Cortex of kidney (tissue), 1 donor: ENCODE measurements at regions not wholly inside any gene's neighbourhood (a gene's known extent, or its start where the extent isn't known, plus 50 kb on each side); places are given as distances from the start of the nearest gene placed in this dataset.
"Not testable (repeated sequence)": the region's sequence is repeated elsewhere in the genome, so short reads cannot be mapped to it uniquely, and the experiment has no call there.

Source experiments
- DNase-seq: peaks from one replicate; lab custom pipeline; 2025; lab: John Stamatoyannopoulos, UW

- not testable (repeated sequence) for DNase-seq
These were observed 619.3 kb downstream of the TMEM121 start for GRCh38 chr14:106145731-106146130.

GRCh38 chr14:106153362-106153955 is 627.1 kb downstream of the TMEM121 start:
- not testable (repeated sequence) for DNase-seq

- no peak for DNase-seq
These were observed 636.9 kb downstream of the TMEM121 start for GRCh38 chr14:106163316-106163715.

GRCh38 chr14:106163812-106164211 is 637.4 kb downstream of the TMEM121 start:
- DNase-seq, result not testable (repeated sequence)

GRCh38 chr14:106166232-106166631 is 639.8 kb downstream of the TMEM121 start:
- DNase-seq, result no peak

GRCh38 chr14:106166650-106167204 is 640.3 kb downstream of the TMEM121 start:
- no peak for DNase-seq

GRCh38 chr14:106170163-106170658 is 643.8 kb downstream of the TMEM121 start:
- not testable (repeated sequence) for DNase-seq

GRCh38 chr14:106174206-106174605 is 647.8 kb downstream of the TMEM121 start:
- DNase-seq, result no peak

- not testable (repeated sequence) for DNase-seq
These were observed 651.2 kb downstream of the TMEM121 start for GRCh38 chr14:106177266-106178246.

GRCh38 chr14:106179761-106180160 is 653.4 kb downstream of the TMEM121 start:
- DNase-seq, result no peak

GRCh38 chr14:106184771-106185170 is 658.4 kb downstream of the TMEM121 start:
- DNase-seq, result not testable (repeated sequence)

- not testable (repeated sequence) for DNase-seq
These were observed 658.9 kb downstream of the TMEM121 start for GRCh38 chr14:106185174-106185836.

GRCh38 chr14:106185837-106186233 is 659.5 kb downstream of the TMEM121 start:
- DNase-seq, result no peak

GRCh38 chr14:106187216-106187615 is 660.8 kb downstream of the TMEM121 start:
- DNase-seq, result no peak

- DNase-seq, result not testable (repeated sequence)
These were observed 666.3 kb downstream of the TMEM121 start for GRCh38 chr14:106192701-106193100.

- DNase-seq, result not testable (repeated sequence)
These were observed 670.1 kb downstream of the TMEM121 start for GRCh38 chr14:106196459-106196858.

GRCh38 chr14:106197264-106197663 is 670.9 kb downstream of the TMEM121 start:
- DNase-seq, result not testable (repeated sequence)

GRCh38 chr14:106199097-106199496 is 672.7 kb downstream of the TMEM121 start:
- no peak for DNase-seq

- no peak for DNase-seq
These were observed 674.3 kb downstream of the TMEM121 start for GRCh38 chr14:106200541-106201315.

GRCh38 chr14:106201376-106201775 is 675.0 kb downstream of the TMEM121 start:
- no peak for DNase-seq

- no peak for DNase-seq
These were observed 677.1 kb downstream of the TMEM121 start for GRCh38 chr14:106203438-106203837.
